ENCODE measurements at regions not wholly inside any gene's neighbourhood (a gene's known extent, or its start where the extent isn't known, plus 50 kb on each side); places are given as distances from the start of the nearest gene placed in this dataset.

- TF ChIP-seq ESRRG (CRISPR knock-in tag; IDR thresholded peaks at IDR 0.05) (no peak), PPARA (CRISPR knock-in tag; IDR thresholded peaks at IDR 0.05; ENCODE audit: borderline replicate concordance) (no peak), TCF4 (CRISPR knock-in tag; IDR thresholded peaks at IDR 0.05; ENCODE audit: borderline replicate concordance) (no peak), ARNTL (CRISPR knock-in tag; IDR thresholded peaks at IDR 0.05; ENCODE audit: borderline replicate concordance, low read depth) (no peak), ZNF565 (CRISPR knock-in tag; conservative IDR thresholded peaks at IDR 0.05; ENCODE audit: low read depth) (no peak), SNAI2 (CRISPR knock-in tag; IDR thresholded peaks at IDR 0.05) (no peak)
Observed at GRCh38 chr4:127484117-127484516, 148.6 kb upstream of the INTU start.
